ENCODE measurements at regions not wholly inside any gene's neighbourhood (a gene's known extent, or its start where the extent isn't known, plus 50 kb on each side); places are given as distances from the start of the nearest gene placed in this dataset.

DNA sequence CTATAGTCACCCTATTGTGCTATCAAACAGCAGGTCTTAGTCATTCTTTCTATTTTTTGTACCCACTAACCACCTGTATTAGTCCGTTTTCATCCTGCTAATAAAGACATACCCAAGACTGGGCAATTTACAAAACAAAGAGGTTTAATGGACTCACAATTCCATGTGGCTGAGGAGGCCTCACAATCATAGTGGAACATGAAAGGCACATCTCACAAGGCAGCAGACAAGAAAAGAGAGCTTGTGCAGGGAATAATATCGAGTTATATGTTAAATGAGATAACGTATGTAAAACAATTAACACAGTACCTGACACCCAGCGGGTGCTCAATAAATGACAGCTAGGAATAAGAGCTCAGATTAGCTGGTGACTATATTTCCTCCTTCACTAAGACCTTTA lies 88.1 kb upstream of the WDR44 start:
- TF ChIP-seq CTCF (IDR thresholded peaks at IDR 0.05; ENCODE audit: insufficient read depth, low read length) (no peak), POLR2AphosphoS5 (IDR thresholded peaks at IDR 0.05; ENCODE audit: low read depth) (no peak), SPI1 (IDR thresholded peaks at IDR 0.05; ENCODE audit: borderline replicate concordance, low read depth) (no peak), GABPA (IDR thresholded peaks at IDR 0.05; ENCODE audit: low read depth) (no peak)
- TF ChIP-seq, protein P1, sequence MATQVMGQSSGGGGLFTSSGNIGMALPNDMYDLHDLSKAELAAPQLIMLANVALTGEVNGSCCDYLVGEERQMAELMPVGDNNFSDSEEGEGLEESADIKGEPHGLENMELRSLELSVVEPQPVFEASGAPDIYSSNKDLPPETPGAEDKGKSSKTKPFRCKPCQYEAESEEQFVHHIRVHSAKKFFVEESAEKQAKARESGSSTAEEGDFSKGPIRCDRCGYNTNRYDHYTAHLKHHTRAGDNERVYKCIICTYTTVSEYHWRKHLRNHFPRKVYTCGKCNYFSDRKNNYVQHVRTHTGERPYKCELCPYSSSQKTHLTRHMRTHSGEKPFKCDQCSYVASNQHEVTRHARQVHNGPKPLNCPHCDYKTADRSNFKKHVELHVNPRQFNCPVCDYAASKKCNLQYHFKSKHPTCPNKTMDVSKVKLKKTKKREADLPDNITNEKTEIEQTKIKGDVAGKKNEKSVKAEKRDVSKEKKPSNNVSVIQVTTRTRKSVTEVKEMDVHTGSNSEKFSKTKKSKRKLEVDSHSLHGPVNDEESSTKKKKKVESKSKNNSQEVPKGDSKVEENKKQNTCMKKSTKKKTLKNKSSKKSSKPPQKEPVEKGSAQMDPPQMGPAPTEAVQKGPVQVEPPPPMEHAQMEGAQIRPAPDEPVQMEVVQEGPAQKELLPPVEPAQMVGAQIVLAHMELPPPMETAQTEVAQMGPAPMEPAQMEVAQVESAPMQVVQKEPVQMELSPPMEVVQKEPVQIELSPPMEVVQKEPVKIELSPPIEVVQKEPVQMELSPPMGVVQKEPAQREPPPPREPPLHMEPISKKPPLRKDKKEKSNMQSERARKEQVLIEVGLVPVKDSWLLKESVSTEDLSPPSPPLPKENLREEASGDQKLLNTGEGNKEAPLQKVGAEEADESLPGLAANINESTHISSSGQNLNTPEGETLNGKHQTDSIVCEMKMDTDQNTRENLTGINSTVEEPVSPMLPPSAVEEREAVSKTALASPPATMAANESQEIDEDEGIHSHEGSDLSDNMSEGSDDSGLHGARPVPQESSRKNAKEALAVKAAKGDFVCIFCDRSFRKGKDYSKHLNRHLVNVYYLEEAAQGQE (IDR thresholded peaks at IDR 0.05; ENCODE audit: insufficient replicate concordance, low read depth) = no peak
